CD14-positive monocyte (primary cell): ENCODE measurements at regions not wholly inside any gene's neighbourhood (a gene's known extent, or its start where the extent isn't known, plus 50 kb on each side); places are given as distances from the start of the nearest gene placed in this dataset.

ENCODE experiments used
- DNase-seq, 3 donors: peaks; one replicate each; pipeline ENCODE4 v3.0.0-alpha.2; 2011 to 2022
- H2AFZ ChIP-seq: 2 replicates; pipeline ENCODE4 v1.6.0; 2012; ENCODE audit warnings: mild to moderate bottlenecking, low read depth, low read length, inconsistent platforms; ENCODE audit not compliant: insufficient read depth, poor library complexity, severe bottlenecking
- H3K27ac ChIP-seq, 2 donors: 1 replicate in 1 of 2; 2 replicates in 1 of 2; pipeline ENCODE4 v1.5.1; 2012 to 2013; ENCODE audit warnings: low read length in 2 of 2, control low read depth in 1 of 2, inconsistent platforms in 1 of 2, low read depth in 1 of 2, mild to moderate bottlenecking in 1 of 2
- H3K27me3 ChIP-seq, 2 donors: one replicate each; pipeline versions ENCODE4 v1.6.0 to v1.6.1; 2011 to 2013; ENCODE audit warnings: low read length in 2 of 2; ENCODE audit not compliant: control insufficient read depth in 2 of 2, insufficient read depth in 2 of 2
- H3K36me3 ChIP-seq, 2 donors: replicated peaks in 1 of 2; 1 replicate in 1 of 2; 2 replicates in 1 of 2; pipeline versions ENCODE4 v1.5.1 to v1.6.1; 2012 to 2013; ENCODE audit warnings: low read length in 2 of 2, control low read depth in 1 of 2, inconsistent platforms in 1 of 2, mild to moderate bottlenecking in 1 of 2; ENCODE audit not compliant: insufficient read depth in 2 of 2, control insufficient read depth in 1 of 2
- H3K4me1 ChIP-seq, 2 donors: 1 replicate in 1 of 2; 2 replicates in 1 of 2; pipeline versions ENCODE4 v1.5.1 to v1.6.1; 2012 to 2013; ENCODE audit warnings: low read length in 2 of 2, control low read depth in 1 of 2, inconsistent platforms in 1 of 2, mild to moderate bottlenecking in 1 of 2, moderate library complexity in 1 of 2; ENCODE audit not compliant: insufficient read depth in 2 of 2, control insufficient read depth in 1 of 2
- H3K4me2 ChIP-seq: replicated peaks from 2 replicates; pipeline ENCODE3; 2012; ENCODE audit warnings: low read length, moderate library complexity, mild to moderate bottlenecking; ENCODE audit not compliant: poor library complexity, severe bottlenecking; ENCODE audit errors: extremely low read depth
- H3K4me3 ChIP-seq, 3 experiments: fragments of 200-600 bp in 1 of 3; sonication (generic) in 1 of 3; replicated peaks in 1 of 3; 1 replicate in 2 of 3; 2 replicates in 1 of 3; pipeline ENCODE4 v1.5.1; 2011 to 2013; ENCODE audit warnings: low read length in 3 of 3, mild to moderate bottlenecking in 3 of 3, control low read depth in 2 of 3, low read depth in 2 of 3, inconsistent platforms in 1 of 3, moderate library complexity in 1 of 3
- H3K79me2 ChIP-seq: 2 replicates; pipeline ENCODE4 v1.6.0; 2012; ENCODE audit warnings: mild to moderate bottlenecking, control low read depth, inconsistent platforms, low read length, moderate library complexity; ENCODE audit not compliant: insufficient read depth
- H3K9ac ChIP-seq: 2 replicates; pipeline ENCODE4 v1.6.0; 2017; ENCODE audit warnings: low read length, mild to moderate bottlenecking; ENCODE audit not compliant: insufficient read depth, poor library complexity, severe bottlenecking
- H3K9me3 ChIP-seq, 2 donors: replicated peaks in 1 of 2; 1 replicate in 1 of 2; 2 replicates in 1 of 2; pipeline versions ENCODE4 v1.5.1 to v1.6.1; 2012 to 2013; ENCODE audit warnings: low read length in 2 of 2, control low read depth in 1 of 2; ENCODE audit not compliant: control insufficient read depth in 1 of 2, insufficient read depth in 1 of 2
- H4K20me1 ChIP-seq: 2 replicates; pipeline ENCODE4 v1.6.0; 2012; ENCODE audit warnings: mild to moderate bottlenecking, low read length, control low read depth, moderate library complexity; ENCODE audit not compliant: insufficient read depth
- H3K27ac Mint-ChIP-seq, 7 donors: one replicate each; pipeline ENCODE4 v1.8.0; 2020; ENCODE audit warnings: mild to moderate bottlenecking in 7 of 7, mixed read lengths in 7 of 7, moderate library complexity in 6 of 7, inconsistent platforms in 2 of 7
- H3K27me3 Mint-ChIP-seq, 3 donors: one replicate each; pipeline ENCODE4 v1.8.0; 2021 to 2022; ENCODE audit warnings: low read depth in 3 of 3, mild to moderate bottlenecking in 3 of 3, mixed read lengths in 3 of 3, moderate library complexity in 3 of 3, inconsistent platforms in 1 of 3
- H3K36me3 Mint-ChIP-seq, 2 donors: one replicate each; pipeline ENCODE4 v1.8.0; 2020; ENCODE audit warnings: mixed read lengths in 2 of 2, inconsistent platforms in 1 of 2, mild to moderate bottlenecking in 1 of 2
- H3K4me1 Mint-ChIP-seq: one replicate; pipeline ENCODE4 v1.8.0; 2020; ENCODE audit warnings: mild to moderate bottlenecking, mixed read lengths
- H3K4me3 Mint-ChIP-seq, 2 donors: one replicate each; pipeline ENCODE4 v1.8.0; 2020; ENCODE audit warnings: mild to moderate bottlenecking in 2 of 2, mixed read lengths in 2 of 2, moderate library complexity in 1 of 2
- H3K9me3 Mint-ChIP-seq, 7 donors: one replicate each; pipeline ENCODE4 v1.8.0; 2020 to 2022; ENCODE audit warnings: mixed read lengths in 7 of 7, mild to moderate bottlenecking in 6 of 7, moderate library complexity in 6 of 7, inconsistent platforms in 2 of 7
- CTCF ChIP-seq: fragments of 200-600 bp; IDR thresholded peaks from one replicate; pipeline ENCODE4 v1.8.0; 2022; ENCODE audit warnings: antibody characterized with exemption, mild to moderate bottlenecking
- WGBS: methylation state at CpG from one replicate; pipeline ENCODE4 v1.1.5; 2013; ENCODE audit warnings: missing lambda C conversion rate; ENCODE audit not compliant: insufficient coverage; 5-methylcytosine and 5-hydroxymethylcytosine counted together
- intact Hi-C, 2 donors: fragments of 100-400 bp; cut with micrococcal nuclease; formaldehyde crosslinking; loops; one replicate each; pipeline versions ENCODE4 v1.15.0 to v1.15.1; 2023

- no peaks in the 10 kb centered on the region for H3K4me1 ChIP-seq
- H3K27me3 Mint-ChIP-seq: peaks cover 12 to 14% (median 14%) of the 10 kb centered on the region in 3 donors
- no peak overlapping the region for H3K4me2 ChIP-seq
- WGBS: 45% methylated on average over 2 of the region's 11 CpGs
- no peak for TF ChIP-seq CTCF
- no peaks in the 10 kb centered on the region for H3K36me3 Mint-ChIP-seq
- no peak overlapping the region for H3K4me3 ChIP-seq
- H3K27me3 ChIP-seq: peaks cover 0 to 2% of the 10 kb centered on the region in 2 donors
- intact Hi-C loops: no loop called here
- no peaks in the 10 kb centered on the region for H3K36me3 ChIP-seq
- H3K9me3 ChIP-seq: no peaks in the 10 kb centered on the region
- no peak overlapping the region for H3K9ac ChIP-seq
- no peaks in the 10 kb centered on the region for H4K20me1 ChIP-seq
- no peak overlapping the region for H2AFZ ChIP-seq
- DNase-seq: peak; percentile 4 to 12 (median 7)
- H3K4me3 Mint-ChIP-seq: no peak overlapping the region
- peaks cover 8% of the 10 kb centered on the region for H3K4me1 Mint-ChIP-seq
- H3K27ac ChIP-seq: no peak overlapping the region
- H3K9me3 Mint-ChIP-seq: peaks cover 0 to 1% (median 0%) of the 10 kb centered on the region in 7 donors
- H3K79me2 ChIP-seq: no peaks in the 10 kb centered on the region
- H3K27ac Mint-ChIP-seq: no peak overlapping the region
Observed at GRCh38 chr20:60477958-60478357, 519.7 kb downstream of the CDH26 start.

- TF ChIP-seq CTCF: no peak
- Histone ChIP-seq H3K9ac (no peak overlapping the region), H3K9me3 (no peaks in the 10 kb centered on the region), H3K79me2 (no peaks in the 10 kb centered on the region), H3K36me3 (no peaks in the 10 kb centered on the region), H3K4me1 (no peaks in the 10 kb centered on the region), H2AFZ (no peak overlapping the region), H3K4me2 (no peak overlapping the region), H3K27ac (no peak overlapping the region), H3K27me3 (peaks cover 0 to 2% of the 10 kb centered on the region in 2 donors), H3K4me3 (no peak overlapping the region), H4K20me1 (no peaks in the 10 kb centered on the region)
- DNase-seq: no peak
- Mint-ChIP-seq H3K9me3 (peaks cover 0 to 1% (median 0%) of the 10 kb centered on the region in 7 donors), H3K27ac (no peak overlapping the region), H3K36me3 (no peaks in the 10 kb centered on the region), H3K4me3 (no peak overlapping the region), H3K27me3 (peaks cover 12 to 14% (median 14%) of the 10 kb centered on the region in 3 donors), H3K4me1 (peaks cover 8% of the 10 kb centered on the region)
- WGBS: 78% methylated on average over 4 of the region's 7 CpGs
- intact Hi-C loops: no loop called here
Observed at GRCh38 chr20:60478533-60478932, 520.3 kb downstream of the CDH26 start.
